H9 (cell line): ENCODE measurements at regions not wholly inside any gene's neighbourhood (a gene's known extent, or its start where the extent isn't known, plus 50 kb on each side); places are given as distances from the start of the nearest gene placed in this dataset.

Source experiments
- DNase-seq: peaks from one replicate; pipeline ENCODE4 v3.0.0-alpha.2; 2017
- H2AFZ ChIP-seq: one replicate; pipeline ENCODE4 v1.6.1; 2013; ENCODE audit warnings: mild to moderate bottlenecking, low read length, control low read depth, moderate library complexity
- H2AK5ac ChIP-seq: 2 replicates; pipeline ENCODE4 v1.6.1; 2013; ENCODE audit warnings: low read length, control low read depth, mixed read lengths; ENCODE audit not compliant: insufficient read length
- H2BK120ac ChIP-seq: one replicate; pipeline ENCODE4 v1.6.1; 2013; ENCODE audit warnings: low read depth, mild to moderate bottlenecking, low read length, control low read depth, inconsistent platforms; ENCODE audit not compliant: poor library complexity, severe bottlenecking
- H2BK12ac ChIP-seq: 2 replicates; pipeline ENCODE4 v1.6.1; 2013; ENCODE audit warnings: low read length, control low read depth, mixed read lengths, low read depth; ENCODE audit not compliant: insufficient read length
- H2BK15ac ChIP-seq: 2 replicates; pipeline ENCODE4 v1.6.1; 2013; ENCODE audit warnings: low read depth, low read length, control low read depth
- H2BK20ac ChIP-seq: one replicate; pipeline ENCODE4 v1.6.1; 2013; ENCODE audit warnings: low read depth, mild to moderate bottlenecking, low read length, control low read depth, inconsistent platforms; ENCODE audit not compliant: poor library complexity, severe bottlenecking
- H2BK5ac ChIP-seq: 2 replicates; pipeline ENCODE4 v1.6.1; 2013; ENCODE audit warnings: low read length, control low read depth, mixed read lengths; ENCODE audit not compliant: insufficient read length
- H3K14ac ChIP-seq: 2 replicates; pipeline ENCODE4 v1.6.1; 2013; ENCODE audit warnings: low read length, control low read depth; ENCODE audit not compliant: insufficient read depth
- H3K18ac ChIP-seq: 2 replicates; pipeline ENCODE4 v1.6.1; 2013; ENCODE audit warnings: low read depth, mild to moderate bottlenecking, mixed read lengths, low read length, control low read depth; ENCODE audit not compliant: insufficient read length
- H3K23ac ChIP-seq: 2 replicates; pipeline ENCODE4 v1.6.1; 2013; ENCODE audit warnings: low read length, control low read depth, mixed read lengths, low read depth; ENCODE audit not compliant: insufficient read length
- H3K23me2 ChIP-seq: 2 replicates; pipeline ENCODE4 v1.6.1; 2013; ENCODE audit warnings: low read depth, mild to moderate bottlenecking, mixed read lengths, low read length, control low read depth; ENCODE audit not compliant: insufficient read length, poor library complexity, severe bottlenecking
- H3K27ac ChIP-seq: 2 replicates; pipeline ENCODE4 v1.5.1; 2013; ENCODE audit warnings: low read length, control low read depth, mixed read lengths, low read depth; ENCODE audit not compliant: insufficient read length
- H3K27me3 ChIP-seq: 2 replicates; pipeline ENCODE4 v1.6.1; 2013; ENCODE audit warnings: low read length, control low read depth, inconsistent platforms; ENCODE audit not compliant: insufficient read depth
- H3K4ac ChIP-seq: 2 replicates; pipeline ENCODE4 v1.6.1; 2013; ENCODE audit warnings: low read depth, mild to moderate bottlenecking, control low read depth, inconsistent platforms, low read length, moderate library complexity
- H3K4me1 ChIP-seq: 2 replicates; pipeline ENCODE4 v1.6.1; 2013; ENCODE audit warnings: low read length, control low read depth, inconsistent platforms; ENCODE audit not compliant: insufficient read depth
- H3K4me2 ChIP-seq: 2 replicates; pipeline ENCODE4 v1.6.1; 2013; ENCODE audit warnings: low read length, control low read depth, mixed read lengths; ENCODE audit not compliant: insufficient read length, insufficient read depth
- H3K56ac ChIP-seq: 2 replicates; pipeline ENCODE4 v1.6.1; 2013; ENCODE audit warnings: low read depth, mild to moderate bottlenecking, mixed read lengths, low read length, control low read depth; ENCODE audit not compliant: insufficient read length
- H3K79me1 ChIP-seq: 2 replicates; pipeline ENCODE4 v1.6.1; 2013; ENCODE audit warnings: low read depth, mild to moderate bottlenecking, moderate library complexity, low read length, control low read depth, inconsistent platforms; ENCODE audit not compliant: insufficient read depth, poor library complexity, severe bottlenecking
- H3K79me2 ChIP-seq: 2 replicates; pipeline ENCODE4 v1.6.1; 2013; ENCODE audit warnings: low read length, control low read depth, inconsistent platforms; ENCODE audit not compliant: insufficient read depth
- H3K9ac ChIP-seq: 2 replicates; pipeline ENCODE4 v1.6.1; 2013; ENCODE audit warnings: low read length, control low read depth, mixed read lengths; ENCODE audit not compliant: insufficient read length; ENCODE audit errors: extremely low read depth
- H3K9me3 ChIP-seq: one replicate; pipeline ENCODE4 v1.6.1; 2013; ENCODE audit warnings: low read depth, low read length, inconsistent platforms; ENCODE audit not compliant: control insufficient read depth
- H3T11ph ChIP-seq: one replicate; pipeline ENCODE4 v1.6.1; 2013; ENCODE audit warnings: mild to moderate bottlenecking, low read length, control low read depth, inconsistent platforms
- H4K20me1 ChIP-seq: one replicate; pipeline ENCODE4 v1.6.1; 2013; ENCODE audit not compliant: control insufficient read depth, insufficient read length, insufficient read depth
- H4K5ac ChIP-seq: 2 replicates; pipeline ENCODE4 v1.6.1; 2013; ENCODE audit warnings: low read depth, mild to moderate bottlenecking, mixed read lengths, low read length, control low read depth; ENCODE audit not compliant: insufficient read length
- H4K8ac ChIP-seq: replicated peaks from 2 replicates; pipeline ENCODE4 v1.6.1; 2013; ENCODE audit warnings: low read length, control low read depth, mixed read lengths, low read depth; ENCODE audit not compliant: insufficient read length
- H4K91ac ChIP-seq: 2 replicates; pipeline ENCODE4 v1.6.1; 2013; ENCODE audit warnings: low read depth, mild to moderate bottlenecking, moderate library complexity, mixed read lengths, low read length, control low read depth; ENCODE audit not compliant: insufficient read length
- H3K27ac Mint-ChIP-seq, 3 experiments: 2 replicates in 2 of 3; 3 replicates in 1 of 3; pipeline ENCODE4 v1.8.0; 2020 to 2021; ENCODE audit warnings: mixed read lengths in 3 of 3, mild to moderate bottlenecking in 1 of 3, moderate library complexity in 1 of 3
- H3K27me3 Mint-ChIP-seq: 2 replicates; pipeline ENCODE4 v1.8.0; 2021; ENCODE audit warnings: low read depth, mild to moderate bottlenecking, moderate library complexity, mixed read lengths
- H3K36me3 Mint-ChIP-seq, 3 experiments: 2 replicates in 2 of 3; 3 replicates in 1 of 3; pipeline ENCODE4 v1.8.0; 2020 to 2021; ENCODE audit warnings: low read depth in 3 of 3, mixed read lengths in 3 of 3; ENCODE audit not compliant: insufficient read depth in 1 of 3
- H3K4me1 Mint-ChIP-seq, 2 experiments: 2 replicates each; pipeline ENCODE4 v1.8.0; 2020; ENCODE audit warnings: mixed read lengths in 2 of 2
- H3K4me3 Mint-ChIP-seq, 2 experiments: 2 replicates in 1 of 2; 3 replicates in 1 of 2; pipeline ENCODE4 v1.8.0; 2020 to 2021; ENCODE audit warnings: mild to moderate bottlenecking in 2 of 2, mixed read lengths in 2 of 2, moderate library complexity in 1 of 2
- H3K9me3 Mint-ChIP-seq, 2 experiments: 2 replicates in 1 of 2; 3 replicates in 1 of 2; pipeline ENCODE4 v1.8.0; 2020; ENCODE audit warnings: mild to moderate bottlenecking in 2 of 2, mixed read lengths in 2 of 2, moderate library complexity in 1 of 2
- WGBS: extraction: QIAGEN DNeasy Blood & Tissue Kit; methylation state at CpG from one replicate; pipeline ENCODE4 v1.1.7; 2013; ENCODE audit warnings: missing lambda C conversion rate, low lambda C conversion rate, mixed read lengths; ENCODE audit not compliant: insufficient read length; ENCODE audit errors: extremely low coverage; 5-methylcytosine and 5-hydroxymethylcytosine counted together
- TF ChIP-seq, protein P1 (sequence below): fragments of 200-600 bp; sonication (generic); conservative IDR thresholded peaks from 3 replicates; pipeline ENCODE4 v1.8.0; 2021; ENCODE audit warnings: antibody characterized with exemption, mild to moderate bottlenecking

DNA sequence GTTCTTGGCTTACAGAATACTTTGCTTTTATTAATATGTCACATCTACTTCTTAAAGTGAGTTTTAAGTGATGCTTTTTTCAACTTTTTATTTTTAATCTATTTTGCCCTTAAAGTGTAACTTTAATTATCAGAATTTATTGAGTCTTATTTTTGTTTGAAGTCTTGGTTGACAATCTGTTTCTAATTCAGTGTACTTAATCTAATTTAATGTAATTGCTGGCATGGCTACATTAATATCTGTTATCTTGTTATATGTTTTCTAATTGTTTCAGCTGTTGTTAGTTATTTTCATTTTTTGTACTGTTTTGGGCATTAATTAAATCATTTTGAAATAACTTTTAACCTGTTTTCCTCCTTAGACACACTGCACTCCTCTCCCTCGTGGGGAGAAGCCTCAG, 558.7 kb upstream of the EYS start:
- no peak overlapping the region for H2AK5ac ChIP-seq
- WGBS: no CpG with 5 or more reads among the region's 1 CpG
- no peak overlapping the region for H4K91ac ChIP-seq
- peaks cover 0 to 5% of the 10 kb centered on the region in 2 experiments; a peak in 2 of 4 replicates for H3K4me1 Mint-ChIP-seq
- no peaks in the 10 kb centered on the region for H4K20me1 ChIP-seq
- no peak overlapping the region for H3K56ac ChIP-seq
- no peak overlapping the region for H2BK20ac ChIP-seq
- H2AFZ ChIP-seq: no peak overlapping the region
- no peak overlapping the region for H3K9ac ChIP-seq
- no peaks in the 10 kb centered on the region for H3K9me3 ChIP-seq
- H2BK15ac ChIP-seq: no peak overlapping the region
- H3K79me1 ChIP-seq: no peaks in the 10 kb centered on the region
- peaks cover 0 to 8% of the 10 kb centered on the region in 2 experiments; a peak in 4 of 5 replicates for H3K9me3 Mint-ChIP-seq
- no peaks in the 10 kb centered on the region for H3K27me3 ChIP-seq
- no peaks in the 10 kb centered on the region; a peak in 2 of 7 replicates for H3K36me3 Mint-ChIP-seq
- H3K27ac Mint-ChIP-seq: no peak overlapping the region
- H2BK5ac ChIP-seq: no peak overlapping the region
- H2BK12ac ChIP-seq: no peak overlapping the region
- H4K5ac ChIP-seq: no peak overlapping the region
- no peak overlapping the region for H3K4ac ChIP-seq
- no peak overlapping the region for H4K8ac ChIP-seq
- H3K23ac ChIP-seq: no peak overlapping the region
- TF ChIP-seq, protein P1, sequence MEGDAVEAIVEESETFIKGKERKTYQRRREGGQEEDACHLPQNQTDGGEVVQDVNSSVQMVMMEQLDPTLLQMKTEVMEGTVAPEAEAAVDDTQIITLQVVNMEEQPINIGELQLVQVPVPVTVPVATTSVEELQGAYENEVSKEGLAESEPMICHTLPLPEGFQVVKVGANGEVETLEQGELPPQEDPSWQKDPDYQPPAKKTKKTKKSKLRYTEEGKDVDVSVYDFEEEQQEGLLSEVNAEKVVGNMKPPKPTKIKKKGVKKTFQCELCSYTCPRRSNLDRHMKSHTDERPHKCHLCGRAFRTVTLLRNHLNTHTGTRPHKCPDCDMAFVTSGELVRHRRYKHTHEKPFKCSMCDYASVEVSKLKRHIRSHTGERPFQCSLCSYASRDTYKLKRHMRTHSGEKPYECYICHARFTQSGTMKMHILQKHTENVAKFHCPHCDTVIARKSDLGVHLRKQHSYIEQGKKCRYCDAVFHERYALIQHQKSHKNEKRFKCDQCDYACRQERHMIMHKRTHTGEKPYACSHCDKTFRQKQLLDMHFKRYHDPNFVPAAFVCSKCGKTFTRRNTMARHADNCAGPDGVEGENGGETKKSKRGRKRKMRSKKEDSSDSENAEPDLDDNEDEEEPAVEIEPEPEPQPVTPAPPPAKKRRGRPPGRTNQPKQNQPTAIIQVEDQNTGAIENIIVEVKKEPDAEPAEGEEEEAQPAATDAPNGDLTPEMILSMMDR: no peak
- H2BK120ac ChIP-seq: no peak overlapping the region
- no peaks in the 10 kb centered on the region for H3K4me1 ChIP-seq
- H3T11ph ChIP-seq: no peak overlapping the region
- H3K14ac ChIP-seq: no peak overlapping the region
- H3K27me3 Mint-ChIP-seq: no peaks in the 10 kb centered on the region
- H3K4me2 ChIP-seq: no peak overlapping the region
- H3K79me2 ChIP-seq: no peaks in the 10 kb centered on the region
- H3K27ac ChIP-seq: no peak overlapping the region
- no peaks in the 10 kb centered on the region for H3K23me2 ChIP-seq
- H3K18ac ChIP-seq: no peak overlapping the region
- no peak overlapping the region for H3K4me3 Mint-ChIP-seq
- no peak for DNase-seq
